CD8-positive, alpha-beta memory T cell (primary cell): ENCODE measurements at regions not wholly inside any gene's neighbourhood (a gene's known extent, or its start where the extent isn't known, plus 50 kb on each side); places are given as distances from the start of the nearest gene placed in this dataset.

ENCODE experiments used
- CTCF ChIA-PET: fragments of 350-600 bp; sonication (Branson Sonifier 250); formaldehyde crosslinking; loops from one replicate; lab custom pipeline; 2021; ENCODE audit warnings: antibody characterized with exemption; lab: Charles Lee
- POLR2A ChIA-PET: fragments of 350-600 bp; sonication (Branson Sonifier 250); formaldehyde crosslinking; loops from one replicate; lab custom pipeline; 2021; ENCODE audit warnings: antibody characterized with exemption; lab: Charles Lee
- DNase-seq, 5 donors: peaks; one replicate each; pipeline versions ENCODE4 v3.0.0 to v3.0.0-alpha.2; 2020 to 2022; ENCODE audit warnings: mixed read lengths in 1 of 5
- H3K27ac ChIP-seq: one replicate; pipeline ENCODE4 v1.7.0; 2013; ENCODE audit warnings: low read depth, mild to moderate bottlenecking, low read length, moderate library complexity
- H3K27me3 ChIP-seq: 2 replicates; pipeline ENCODE4 v1.7.0; 2013; ENCODE audit warnings: low read length, mild to moderate bottlenecking; ENCODE audit not compliant: insufficient read depth, poor library complexity, severe bottlenecking
- H3K36me3 ChIP-seq: 2 replicates; pipeline ENCODE4 v1.7.0; 2013; ENCODE audit warnings: mild to moderate bottlenecking, low read length, moderate library complexity; ENCODE audit not compliant: insufficient read depth
- H3K4me1 ChIP-seq: 2 replicates; pipeline ENCODE4 v1.7.0; 2013; ENCODE audit warnings: mild to moderate bottlenecking, low read length, moderate library complexity; ENCODE audit not compliant: insufficient read depth
- H3K4me3 ChIP-seq: 2 replicates; pipeline ENCODE4 v1.7.0; 2013; ENCODE audit warnings: mild to moderate bottlenecking, low read length
- H3K9me3 ChIP-seq: 2 replicates; pipeline ENCODE4 v1.7.0; 2013; ENCODE audit warnings: mild to moderate bottlenecking, low read length
- H3K27ac Mint-ChIP-seq, 8 donors: one replicate each; pipeline ENCODE4 v1.8.0; 2020 to 2021; ENCODE audit warnings: mixed read lengths in 8 of 8, mild to moderate bottlenecking in 6 of 8, inconsistent platforms in 3 of 8, moderate library complexity in 3 of 8
- H3K27me3 Mint-ChIP-seq, 2 donors: one replicate each; pipeline ENCODE4 v1.8.0; 2020 to 2021; ENCODE audit warnings: mixed read lengths in 2 of 2, mild to moderate bottlenecking in 1 of 2, moderate library complexity in 1 of 2
- H3K36me3 Mint-ChIP-seq, 3 donors: one replicate each; pipeline ENCODE4 v1.8.0; 2020 to 2021; ENCODE audit warnings: mixed read lengths in 3 of 3, inconsistent platforms in 1 of 3, mild to moderate bottlenecking in 1 of 3
- H3K4me1 Mint-ChIP-seq, 3 donors: one replicate each; pipeline ENCODE4 v1.8.0; 2020 to 2021; ENCODE audit warnings: mixed read lengths in 3 of 3, inconsistent platforms in 1 of 3, mild to moderate bottlenecking in 1 of 3
- H3K4me3 Mint-ChIP-seq, 7 donors: one replicate each; pipeline ENCODE4 v1.8.0; 2020 to 2021; ENCODE audit warnings: mixed read lengths in 7 of 7, mild to moderate bottlenecking in 6 of 7, moderate library complexity in 4 of 7, inconsistent platforms in 2 of 7
- H3K9me3 Mint-ChIP-seq, 5 donors: one replicate each; pipeline ENCODE4 v1.8.0; 2020 to 2022; ENCODE audit warnings: mixed read lengths in 5 of 5, mild to moderate bottlenecking in 3 of 5, moderate library complexity in 2 of 5, inconsistent platforms in 1 of 5

DNA sequence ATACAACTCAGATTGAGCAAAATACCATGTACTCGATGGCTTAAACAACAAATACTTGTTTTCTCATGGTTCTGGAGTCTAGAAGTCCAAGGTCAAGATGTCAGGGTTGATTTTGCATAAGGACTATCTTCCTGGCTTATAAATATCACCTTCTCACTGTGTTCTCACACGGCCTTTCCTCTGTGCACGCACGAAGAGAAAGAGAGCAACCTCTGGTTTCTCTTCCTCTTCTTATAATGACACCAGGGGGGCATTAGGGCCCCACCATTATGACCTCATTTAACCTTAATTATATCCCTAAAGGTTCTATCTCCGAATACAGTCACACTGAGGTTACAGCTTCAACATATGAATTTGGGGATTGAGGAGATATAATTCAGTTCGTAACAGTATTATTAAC, 504.0 kb downstream of the MAGEE1 start:
- H3K4me3 ChIP-seq = no peak overlapping the region
- Mint-ChIP-seq H3K27ac (no peak overlapping the region), H3K4me3 (no peak overlapping the region), H3K36me3 (no peaks in the 10 kb centered on the region), H3K4me1 (no peaks in the 10 kb centered on the region), H3K27me3 (peaks cover 0 to 6% of the 10 kb centered on the region in 2 donors), H3K9me3 (peaks cover 0 to 3% (median 1%) of the 10 kb centered on the region in 5 donors)
- H3K27ac ChIP-seq = no peak overlapping the region
- POLR2A ChIA-PET = no interaction called here
- H3K9me3 ChIP-seq = no peaks in the 10 kb centered on the region
- H3K27me3 ChIP-seq = no peaks in the 10 kb centered on the region
- CTCF ChIA-PET = no interaction called here
- no peaks in the 10 kb centered on the region for H3K36me3 ChIP-seq
- no peaks in the 10 kb centered on the region for H3K4me1 ChIP-seq
- no peak for DNase-seq

DNA sequence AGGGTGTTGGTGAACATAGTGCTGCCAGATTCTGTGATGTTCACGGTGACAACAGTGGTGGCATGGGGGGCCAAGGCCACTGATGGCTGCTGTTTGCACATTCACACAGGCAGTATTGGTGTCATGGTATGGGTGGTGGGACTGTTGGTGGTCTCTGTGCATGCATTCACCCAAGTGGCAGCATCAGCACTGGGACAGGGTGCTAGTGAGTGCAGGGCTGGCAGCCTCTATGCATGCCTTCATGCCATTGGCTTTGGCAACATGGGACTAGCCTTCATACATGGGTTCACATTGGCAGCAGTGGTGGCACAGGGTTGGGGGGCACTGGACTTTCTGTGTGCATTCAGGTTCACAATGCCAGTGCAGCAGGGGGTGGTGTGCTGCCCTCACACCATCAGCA, 489.7 kb upstream of the FGF16 start:
- no peaks in the 10 kb centered on the region for H3K36me3 Mint-ChIP-seq
- Histone ChIP-seq H3K36me3 (no peaks in the 10 kb centered on the region), H3K27me3 (no peaks in the 10 kb centered on the region), H3K4me1 (no peaks in the 10 kb centered on the region), H3K27ac (no peak overlapping the region), H3K4me3 (no peak overlapping the region), H3K9me3 (no peaks in the 10 kb centered on the region)
- peak in 1 of 5 donors; percentile 16 for DNase-seq
- no peak overlapping the region for H3K4me3 Mint-ChIP-seq
- H3K27ac Mint-ChIP-seq = no peak overlapping the region
- peaks cover 0 to 5% (median 2%) of the 10 kb centered on the region in 5 donors for H3K9me3 Mint-ChIP-seq
- ChIA-PET CTCF (no interaction called here), POLR2A (no interaction called here)
- H3K4me1 Mint-ChIP-seq = no peaks in the 10 kb centered on the region
- peaks cover 0 to 4% of the 10 kb centered on the region in 2 donors for H3K27me3 Mint-ChIP-seq

- no peaks in the 10 kb centered on the region for H3K36me3 ChIP-seq
- DNase-seq = no peak
- H3K4me3 ChIP-seq = no peak overlapping the region
- Mint-ChIP-seq H3K27ac (no peak overlapping the region), H3K4me1 (no peaks in the 10 kb centered on the region), H3K4me3 (no peak overlapping the region), H3K36me3 (no peaks in the 10 kb centered on the region), H3K27me3 (peaks cover 0 to 1% of the 10 kb centered on the region in 2 donors), H3K9me3 (no peaks in the 10 kb centered on the region)
- no peaks in the 10 kb centered on the region for H3K27me3 ChIP-seq
- no peaks in the 10 kb centered on the region for H3K9me3 ChIP-seq
- H3K4me1 ChIP-seq = no peaks in the 10 kb centered on the region
- ChIA-PET POLR2A (no interaction called here), CTCF (no interaction called here)
- no peak overlapping the region for H3K27ac ChIP-seq
Observed at GRCh38 chrX:76971393-76972376, 475.5 kb upstream of the FGF16 start.

- Histone ChIP-seq H3K9me3 (no peaks in the 10 kb centered on the region), H3K4me3 (no peak overlapping the region), H3K27ac (no peak overlapping the region), H3K27me3 (no peaks in the 10 kb centered on the region), H3K36me3 (no peaks in the 10 kb centered on the region), H3K4me1 (no peaks in the 10 kb centered on the region)
- CTCF ChIA-PET = no interaction called here
- Mint-ChIP-seq H3K27ac (no peak overlapping the region), H3K36me3 (no peaks in the 10 kb centered on the region), H3K27me3 (peaks cover 0 to 8% of the 10 kb centered on the region in 2 donors), H3K9me3 (no peaks in the 10 kb centered on the region), H3K4me1 (no peaks in the 10 kb centered on the region), H3K4me3 (no peak overlapping the region)
- POLR2A ChIA-PET = no interaction called here
- no peak for DNase-seq
Observed at GRCh38 chrX:76977452-76977851, 469.7 kb upstream of the FGF16 start.

- no peak overlapping the region for H3K4me3 Mint-ChIP-seq
- H3K27me3 Mint-ChIP-seq = peaks cover 0 to 7% of the 10 kb centered on the region in 2 donors
- H3K36me3 Mint-ChIP-seq = no peaks in the 10 kb centered on the region
- Histone ChIP-seq H3K4me3 (no peak overlapping the region), H3K27me3 (no peaks in the 10 kb centered on the region), H3K4me1 (no peaks in the 10 kb centered on the region), H3K9me3 (no peaks in the 10 kb centered on the region), H3K36me3 (no peaks in the 10 kb centered on the region), H3K27ac (no peak overlapping the region)
- no peak overlapping the region for H3K27ac Mint-ChIP-seq
- ChIA-PET POLR2A (no interaction called here), CTCF (no interaction called here)
- DNase-seq = no peak
- no peaks in the 10 kb centered on the region for H3K4me1 Mint-ChIP-seq
- peaks cover 0 to 13% (median 6%) of the 10 kb centered on the region in 5 donors for H3K9me3 Mint-ChIP-seq
Observed at GRCh38 chrX:76987381-76987780, 459.8 kb upstream of the FGF16 start.

- Mint-ChIP-seq H3K4me3 (no peak overlapping the region), H3K9me3 (peaks cover 0 to 6% (median 0%) of the 10 kb centered on the region in 5 donors), H3K4me1 (no peaks in the 10 kb centered on the region), H3K27me3 (peaks cover 0 to 12% of the 10 kb centered on the region in 2 donors), H3K36me3 (no peaks in the 10 kb centered on the region), H3K27ac (no peak overlapping the region)
- Histone ChIP-seq H3K4me1 (no peaks in the 10 kb centered on the region), H3K36me3 (no peaks in the 10 kb centered on the region), H3K27me3 (no peaks in the 10 kb centered on the region), H3K9me3 (no peaks in the 10 kb centered on the region), H3K27ac (no peak overlapping the region), H3K4me3 (no peak overlapping the region)
- ChIA-PET POLR2A (no interaction called here), CTCF (no interaction called here)
- no peak for DNase-seq
Observed at GRCh38 chrX:76996641-76997040, 450.5 kb upstream of the FGF16 start.

DNA sequence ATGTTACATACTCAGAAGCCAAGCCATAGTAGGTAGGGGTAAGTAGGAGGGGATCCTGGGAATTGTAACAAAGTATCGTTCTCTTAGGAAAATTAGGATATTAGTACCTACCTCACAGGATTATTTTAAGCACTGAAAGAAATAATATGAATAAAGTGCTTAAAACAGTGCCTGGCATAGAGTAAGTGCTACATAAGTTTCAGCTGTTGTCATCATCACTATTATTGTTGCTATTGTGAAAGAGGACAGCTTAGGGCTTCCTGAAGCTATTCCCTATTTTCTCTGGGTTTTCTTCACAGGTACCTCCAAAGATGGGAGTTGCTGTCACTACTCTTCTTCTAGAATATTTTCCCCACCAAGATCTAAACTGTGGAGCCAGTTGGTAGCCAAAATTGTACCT, 443.7 kb upstream of the FGF16 start:
- Mint-ChIP-seq H3K36me3 (no peaks in the 10 kb centered on the region), H3K9me3 (peaks cover 0 to 2% (median 0%) of the 10 kb centered on the region in 5 donors), H3K4me3 (no peak overlapping the region), H3K27ac (no peak overlapping the region), H3K27me3 (peaks cover 0 to 4% of the 10 kb centered on the region in 2 donors), H3K4me1 (no peaks in the 10 kb centered on the region)
- Histone ChIP-seq H3K27me3 (no peaks in the 10 kb centered on the region), H3K36me3 (no peaks in the 10 kb centered on the region), H3K4me3 (no peak overlapping the region), H3K4me1 (no peaks in the 10 kb centered on the region), H3K27ac (no peak overlapping the region), H3K9me3 (no peaks in the 10 kb centered on the region)
- ChIA-PET CTCF (no interaction called here), POLR2A (no interaction called here)
- DNase-seq = no peak

GRCh38 chrX:77003956-77004355, 443.2 kb upstream of the FGF16 start:
- Mint-ChIP-seq H3K27ac (no peak overlapping the region), H3K9me3 (peaks cover 0 to 2% (median 0%) of the 10 kb centered on the region in 5 donors), H3K4me1 (no peaks in the 10 kb centered on the region), H3K36me3 (no peaks in the 10 kb centered on the region), H3K27me3 (peaks cover 0 to 3% of the 10 kb centered on the region in 2 donors), H3K4me3 (no peak overlapping the region)
- no peaks in the 10 kb centered on the region for H3K27me3 ChIP-seq
- no peaks in the 10 kb centered on the region for H3K36me3 ChIP-seq
- ChIA-PET CTCF (no interaction called here), POLR2A (no interaction called here)
- DNase-seq = no peak
- no peak overlapping the region for H3K4me3 ChIP-seq
- no peak overlapping the region for H3K27ac ChIP-seq
- no peaks in the 10 kb centered on the region for H3K4me1 ChIP-seq
- H3K9me3 ChIP-seq = no peaks in the 10 kb centered on the region
